Trophoblast cell (in vitro differentiated cells and primary cell): ENCODE measurements at regions not wholly inside any gene's neighbourhood (a gene's known extent, or its start where the extent isn't known, plus 50 kb on each side); places are given as distances from the start of the nearest gene placed in this dataset.

Source experiments
- DNase-seq, 2 donors: peaks; one replicate each; pipeline ENCODE4 v3.0.0-alpha.2; 2016
- H2AFZ ChIP-seq: 2 replicates; pipeline ENCODE4 v1.6.1; 2013; ENCODE audit warnings: low read length, moderate library complexity, mild to moderate bottlenecking; ENCODE audit not compliant: insufficient read depth, poor library complexity
- H2AK5ac ChIP-seq: 2 replicates; pipeline ENCODE4 v1.6.1; 2013; ENCODE audit warnings: mild to moderate bottlenecking, low read length
- H2BK120ac ChIP-seq: 2 replicates; pipeline ENCODE4 v1.6.1; 2013; ENCODE audit warnings: low read length, mild to moderate bottlenecking, moderate library complexity; ENCODE audit not compliant: insufficient read depth, poor library complexity
- H2BK12ac ChIP-seq: 2 replicates; pipeline ENCODE4 v1.6.1; 2013; ENCODE audit warnings: mild to moderate bottlenecking, low read length, moderate library complexity
- H2BK5ac ChIP-seq: 2 replicates; pipeline ENCODE4 v1.6.1; 2013; ENCODE audit warnings: low read length, low read depth, moderate library complexity, mild to moderate bottlenecking; ENCODE audit not compliant: poor library complexity
- H3K14ac ChIP-seq: 2 replicates; pipeline ENCODE4 v1.6.1; 2013; ENCODE audit warnings: mild to moderate bottlenecking, low read length
- H3K18ac ChIP-seq: 2 replicates; pipeline ENCODE4 v1.6.1; 2013; ENCODE audit warnings: mild to moderate bottlenecking, low read length
- H3K23ac ChIP-seq: 2 replicates; pipeline ENCODE4 v1.6.1; 2013; ENCODE audit warnings: low read length
- H3K27ac ChIP-seq: 2 replicates; pipeline ENCODE4 v1.5.1; 2013; ENCODE audit warnings: low read depth, mild to moderate bottlenecking, inconsistent platforms, low read length, moderate library complexity
- H3K27me3 ChIP-seq: 2 replicates; pipeline ENCODE4 v1.6.1; 2013; ENCODE audit warnings: inconsistent platforms, mild to moderate bottlenecking, low read length, moderate library complexity; ENCODE audit not compliant: insufficient read depth
- H3K36me3 ChIP-seq, 2 experiments: 1 replicate in 1 of 2; 2 replicates in 1 of 2; pipeline ENCODE4 v1.6.1; 2013; ENCODE audit warnings: low read length in 2 of 2, mild to moderate bottlenecking in 2 of 2, moderate library complexity in 1 of 2; ENCODE audit not compliant: insufficient read depth in 2 of 2, control insufficient read depth in 1 of 2
- H3K4ac ChIP-seq: 2 replicates; pipeline ENCODE4 v1.6.1; 2013; ENCODE audit warnings: low read depth, mild to moderate bottlenecking, low read length, moderate library complexity
- H3K4me1 ChIP-seq, 2 experiments: 1 replicate in 1 of 2; 2 replicates in 1 of 2; pipeline ENCODE4 v1.6.1; 2013; ENCODE audit warnings: low read length in 2 of 2, mild to moderate bottlenecking in 2 of 2, moderate library complexity in 1 of 2; ENCODE audit not compliant: insufficient read depth in 2 of 2, control insufficient read depth in 1 of 2
- H3K4me2 ChIP-seq: 2 replicates; pipeline ENCODE4 v1.6.1; 2013; ENCODE audit warnings: inconsistent platforms, mild to moderate bottlenecking, low read length, moderate library complexity
- H3K4me3 ChIP-seq: 2 replicates; pipeline ENCODE4 v1.5.1; 2013; ENCODE audit warnings: mild to moderate bottlenecking, low read depth, low read length, inconsistent platforms
- H3K79me1 ChIP-seq: one replicate; pipeline ENCODE4 v1.6.1; 2013; ENCODE audit warnings: low read length
- H3K79me2 ChIP-seq: 2 replicates; pipeline ENCODE4 v1.6.1; 2013; ENCODE audit warnings: low read length, mild to moderate bottlenecking; ENCODE audit not compliant: control insufficient read depth, insufficient read depth, poor library complexity
- H3K9ac ChIP-seq: 2 replicates; pipeline ENCODE4 v1.6.1; 2013; ENCODE audit warnings: mild to moderate bottlenecking, low read length
- H3K9me3 ChIP-seq: 2 replicates; pipeline ENCODE4 v1.6.1; 2013; ENCODE audit warnings: low read depth, mild to moderate bottlenecking, control low read depth, inconsistent platforms, low read length; ENCODE audit not compliant: insufficient read depth
- H4K12ac ChIP-seq: 2 replicates; pipeline ENCODE4 v1.6.1; 2013; ENCODE audit warnings: low read depth, mild to moderate bottlenecking, low read length, moderate library complexity
- H4K8ac ChIP-seq: 2 replicates; pipeline ENCODE4 v1.6.1; 2013; ENCODE audit warnings: low read depth, mild to moderate bottlenecking, low read length, moderate library complexity
- H4K91ac ChIP-seq: one replicate; pipeline ENCODE4 v1.6.1; 2013; ENCODE audit warnings: low read depth, mild to moderate bottlenecking, low read length, moderate library complexity
- WGBS: extraction: QIAGEN DNeasy Blood & Tissue Kit; methylation state at CpG from one replicate; pipeline ENCODE4 v1.1.7; 2013; ENCODE audit warnings: missing lambda C conversion rate; ENCODE audit not compliant: insufficient read length, insufficient coverage; ENCODE audit errors: extremely low coverage; 5-methylcytosine and 5-hydroxymethylcytosine counted together

DNA sequence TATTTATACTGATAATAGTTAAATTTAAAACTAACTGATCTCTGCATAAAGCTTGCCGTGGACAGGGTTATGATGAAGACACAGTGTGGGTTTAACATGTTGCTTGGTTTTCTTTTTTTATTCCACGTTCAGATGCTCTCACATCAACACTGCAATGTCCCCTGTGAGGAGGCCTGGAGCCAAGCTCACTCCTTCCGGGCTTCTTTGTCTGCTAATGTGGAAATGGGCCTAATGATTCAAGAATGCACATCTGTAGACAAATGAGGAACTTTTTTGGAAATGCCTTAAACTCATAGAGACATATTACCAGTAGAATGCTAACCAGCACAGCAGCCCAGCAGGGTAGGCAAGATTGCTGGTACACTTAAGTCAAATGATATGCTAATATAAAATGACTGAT is 208.0 kb downstream of the GALR1 start:
- WGBS = no CpG with 5 or more reads among the region's 3 CpGs
- Histone ChIP-seq H3K27me3 (no peaks in the 10 kb centered on the region), H3K23ac (no peak overlapping the region), H2AFZ (no peak overlapping the region), H4K12ac (no peak overlapping the region), H3K14ac (no peak overlapping the region), H3K9me3 (no peaks in the 10 kb centered on the region), H3K36me3 (no peaks in the 10 kb centered on the region), H3K4me3 (no peak overlapping the region), H3K4me1 (no peaks in the 10 kb centered on the region), H4K91ac (no peak overlapping the region), H4K8ac (no peak overlapping the region), H3K79me1 (no peaks in the 10 kb centered on the region), H2BK5ac (no peak overlapping the region), H3K4ac (no peak overlapping the region), H2BK12ac (no peak overlapping the region), H3K79me2 (no peaks in the 10 kb centered on the region), H3K9ac (no peak overlapping the region), H3K27ac (no peak overlapping the region), H2AK5ac (no peak overlapping the region), H3K18ac (no peak overlapping the region), H2BK120ac (no peak overlapping the region), H3K4me2 (no peak overlapping the region)
- DNase-seq = no peak

- no peak overlapping the region for H4K91ac ChIP-seq
- H3K23ac ChIP-seq = no peak overlapping the region
- no peaks in the 10 kb centered on the region for H3K79me2 ChIP-seq
- H2BK12ac ChIP-seq = no peak overlapping the region
- H2AK5ac ChIP-seq = no peak overlapping the region
- H3K18ac ChIP-seq = no peak overlapping the region
- H3K9ac ChIP-seq = no peak overlapping the region
- no peaks in the 10 kb centered on the region for H3K27me3 ChIP-seq
- no peak overlapping the region for H2AFZ ChIP-seq
- no peaks in the 10 kb centered on the region for H3K4me1 ChIP-seq
- no peak overlapping the region for H3K14ac ChIP-seq
- no peak overlapping the region for H4K8ac ChIP-seq
- no peak overlapping the region for H3K4me3 ChIP-seq
- H3K79me1 ChIP-seq = no peaks in the 10 kb centered on the region
- no peak overlapping the region for H3K4me2 ChIP-seq
- H2BK5ac ChIP-seq = no peak overlapping the region
- no peak for DNase-seq
- H4K12ac ChIP-seq = no peak overlapping the region
- no peak overlapping the region for H3K27ac ChIP-seq
- no peaks in the 10 kb centered on the region for H3K36me3 ChIP-seq
- no CpG with 5 or more reads among the region's 6 CpGs for WGBS
- no peak overlapping the region for H3K4ac ChIP-seq
- H2BK120ac ChIP-seq = no peak overlapping the region
- H3K9me3 ChIP-seq = no peaks in the 10 kb centered on the region
Measured at GRCh38 chr18:77461062-77461688, 211.5 kb downstream of the GALR1 start.

- no peak for DNase-seq
- Histone ChIP-seq H2AFZ (no peak overlapping the region), H3K18ac (no peak overlapping the region), H3K27me3 (no peaks in the 10 kb centered on the region), H3K4me1 (no peaks in the 10 kb centered on the region), H3K27ac (no peak overlapping the region), H4K8ac (no peak overlapping the region), H2BK120ac (no peak overlapping the region), H3K14ac (no peak overlapping the region), H3K9ac (no peak overlapping the region), H2AK5ac (no peak overlapping the region), H3K4ac (no peak overlapping the region), H3K4me3 (no peak overlapping the region), H2BK12ac (no peak overlapping the region), H3K9me3 (no peaks in the 10 kb centered on the region), H4K91ac (no peak overlapping the region), H2BK5ac (no peak overlapping the region), H3K79me1 (no peaks in the 10 kb centered on the region), H3K4me2 (no peak overlapping the region), H3K79me2 (no peaks in the 10 kb centered on the region), H3K36me3 (no peaks in the 10 kb centered on the region), H3K23ac (no peak overlapping the region), H4K12ac (no peak overlapping the region)
- no CpG with 5 or more reads among the region's 3 CpGs for WGBS
Measured at GRCh38 chr18:77464917-77465316, 215.3 kb downstream of the GALR1 start.

- Histone ChIP-seq H3K27ac (no peak overlapping the region), H4K91ac (no peak overlapping the region), H3K18ac (no peak overlapping the region), H3K79me2 (no peaks in the 10 kb centered on the region), H2BK12ac (no peak overlapping the region), H4K12ac (no peak overlapping the region), H3K9me3 (no peaks in the 10 kb centered on the region), H3K4me1 (no peaks in the 10 kb centered on the region), H3K9ac (no peak overlapping the region), H3K79me1 (no peaks in the 10 kb centered on the region), H3K4ac (no peak overlapping the region), H3K36me3 (no peaks in the 10 kb centered on the region), H3K4me3 (no peak overlapping the region), H3K14ac (no peak overlapping the region), H3K4me2 (no peak overlapping the region), H4K8ac (no peak overlapping the region), H2BK120ac (no peak overlapping the region), H3K23ac (no peak overlapping the region), H2AK5ac (no peak overlapping the region), H2AFZ (no peak overlapping the region), H2BK5ac (no peak overlapping the region), H3K27me3 (no peaks in the 10 kb centered on the region)
- no peak for DNase-seq
Measured at GRCh38 chr18:77466890-77467289, 217.2 kb downstream of the GALR1 start.
